Tibial nerve (tissue), 4 donors: ENCODE measurements at regions not wholly inside any gene's neighbourhood (a gene's known extent, or its start where the extent isn't known, plus 50 kb on each side); places are given as distances from the start of the nearest gene placed in this dataset.

ENCODE experiments used
- EP300 ChIP-seq, 2 donors: sonication (generic); formaldehyde crosslinking; IDR thresholded peaks; one replicate each; pipeline ENCODE4 v1.6.1; 2017; ENCODE audit warnings: antibody characterized with exemption in 2 of 2, mild to moderate bottlenecking in 1 of 2
- POLR2A ChIP-seq, 2 donors: fragments of 450-650 bp; IDR thresholded peaks; one replicate each; pipeline ENCODE4 v1.6.1; 2017; ENCODE audit warnings: antibody characterized with exemption in 2 of 2, mild to moderate bottlenecking in 2 of 2, moderate library complexity in 2 of 2
- TF ChIP-seq, protein P1 (sequence below), 5 experiments: fragments of 200-600 bp in 3 of 5; fragments of 450-650 bp in 2 of 5; sonication (generic) in 3 of 5; IDR thresholded peaks; one replicate each; pipeline ENCODE4 v1.5.1; 2016 to 2019; ENCODE audit warnings: antibody characterized with exemption in 5 of 5, mild to moderate bottlenecking in 3 of 5, moderate library complexity in 2 of 5

DNA sequence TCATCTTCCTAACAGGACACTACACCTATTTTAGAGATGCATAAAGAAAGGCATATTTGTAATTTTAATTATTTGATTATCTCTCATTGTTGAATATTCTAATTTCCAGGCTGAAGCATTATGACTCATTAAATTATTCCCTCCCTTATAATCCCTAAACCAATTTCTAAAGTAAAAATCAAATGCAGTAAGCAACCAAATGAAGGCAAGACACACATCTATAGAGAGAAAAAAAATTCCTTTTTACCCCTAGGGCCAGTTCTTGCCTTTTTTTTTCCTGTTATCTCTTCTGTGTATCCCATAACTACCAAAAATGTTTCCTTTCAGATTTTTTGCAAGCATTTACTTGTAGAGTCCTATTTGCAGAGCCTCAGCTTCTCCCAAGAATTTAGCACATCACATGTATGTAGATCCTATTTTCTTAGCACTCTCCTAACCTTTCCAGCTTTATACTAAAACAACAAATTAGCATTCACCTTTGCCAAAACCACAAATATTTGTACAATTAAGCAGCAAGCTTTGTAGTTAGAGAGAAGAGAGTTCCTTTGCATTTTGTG is 177.9 kb downstream of the SATB1 start:
- TF ChIP-seq, protein P1, sequence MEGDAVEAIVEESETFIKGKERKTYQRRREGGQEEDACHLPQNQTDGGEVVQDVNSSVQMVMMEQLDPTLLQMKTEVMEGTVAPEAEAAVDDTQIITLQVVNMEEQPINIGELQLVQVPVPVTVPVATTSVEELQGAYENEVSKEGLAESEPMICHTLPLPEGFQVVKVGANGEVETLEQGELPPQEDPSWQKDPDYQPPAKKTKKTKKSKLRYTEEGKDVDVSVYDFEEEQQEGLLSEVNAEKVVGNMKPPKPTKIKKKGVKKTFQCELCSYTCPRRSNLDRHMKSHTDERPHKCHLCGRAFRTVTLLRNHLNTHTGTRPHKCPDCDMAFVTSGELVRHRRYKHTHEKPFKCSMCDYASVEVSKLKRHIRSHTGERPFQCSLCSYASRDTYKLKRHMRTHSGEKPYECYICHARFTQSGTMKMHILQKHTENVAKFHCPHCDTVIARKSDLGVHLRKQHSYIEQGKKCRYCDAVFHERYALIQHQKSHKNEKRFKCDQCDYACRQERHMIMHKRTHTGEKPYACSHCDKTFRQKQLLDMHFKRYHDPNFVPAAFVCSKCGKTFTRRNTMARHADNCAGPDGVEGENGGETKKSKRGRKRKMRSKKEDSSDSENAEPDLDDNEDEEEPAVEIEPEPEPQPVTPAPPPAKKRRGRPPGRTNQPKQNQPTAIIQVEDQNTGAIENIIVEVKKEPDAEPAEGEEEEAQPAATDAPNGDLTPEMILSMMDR (IDR thresholded peaks at IDR 0.05) = no peak
- TF ChIP-seq EP300 (IDR thresholded peaks at IDR 0.05) (no peak), POLR2A (IDR thresholded peaks at IDR 0.05) (no peak)
